SK-N-MC (cell line): ENCODE measurements at regions not wholly inside any gene's neighbourhood (a gene's known extent, or its start where the extent isn't known, plus 50 kb on each side); places are given as distances from the start of the nearest gene placed in this dataset.

Experiments
- EZH2 ChIP-seq: fragments of 200-600 bp; sonication (generic); IDR thresholded peaks from one replicate; pipeline ENCODE4 v1.6.1; 2017; ENCODE audit warnings: antibody characterized with exemption
- POLR2AphosphoS5 ChIP-seq: IDR thresholded peaks from 2 replicates; pipeline ENCODE4 v1.6.1; 2012; ENCODE audit warnings: mild to moderate bottlenecking, low read depth, low read length, borderline replicate concordance

DNA sequence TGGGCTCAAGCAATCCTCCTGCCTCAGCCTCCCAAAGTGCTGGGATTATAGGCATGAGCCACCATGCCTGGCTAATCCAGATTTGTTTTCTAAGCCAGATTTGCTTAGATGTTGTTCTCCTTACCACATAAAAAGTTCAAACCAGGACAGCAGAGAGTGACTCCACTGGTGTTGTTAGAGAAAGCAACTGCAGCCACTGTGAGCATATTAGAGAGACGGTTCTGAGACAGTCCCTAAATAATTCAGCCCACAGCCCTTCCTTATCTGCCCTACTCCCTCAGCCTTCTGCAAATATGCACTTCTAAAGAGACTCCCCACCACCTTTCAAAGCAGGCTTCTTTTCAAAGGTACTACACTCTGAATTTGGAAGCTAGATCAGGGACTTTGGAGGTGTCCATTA, 96.1 kb downstream of the DRD1 start:
- TF ChIP-seq EZH2 (no peak), POLR2AphosphoS5 (no peak)
